ENCODE measurements at regions not wholly inside any gene's neighbourhood (a gene's known extent, or its start where the extent isn't known, plus 50 kb on each side); places are given as distances from the start of the nearest gene placed in this dataset.
"Not testable (repeated sequence)": the region's sequence is repeated elsewhere in the genome, so short reads cannot be mapped to it uniquely, and the experiment has no call there.

DNA sequence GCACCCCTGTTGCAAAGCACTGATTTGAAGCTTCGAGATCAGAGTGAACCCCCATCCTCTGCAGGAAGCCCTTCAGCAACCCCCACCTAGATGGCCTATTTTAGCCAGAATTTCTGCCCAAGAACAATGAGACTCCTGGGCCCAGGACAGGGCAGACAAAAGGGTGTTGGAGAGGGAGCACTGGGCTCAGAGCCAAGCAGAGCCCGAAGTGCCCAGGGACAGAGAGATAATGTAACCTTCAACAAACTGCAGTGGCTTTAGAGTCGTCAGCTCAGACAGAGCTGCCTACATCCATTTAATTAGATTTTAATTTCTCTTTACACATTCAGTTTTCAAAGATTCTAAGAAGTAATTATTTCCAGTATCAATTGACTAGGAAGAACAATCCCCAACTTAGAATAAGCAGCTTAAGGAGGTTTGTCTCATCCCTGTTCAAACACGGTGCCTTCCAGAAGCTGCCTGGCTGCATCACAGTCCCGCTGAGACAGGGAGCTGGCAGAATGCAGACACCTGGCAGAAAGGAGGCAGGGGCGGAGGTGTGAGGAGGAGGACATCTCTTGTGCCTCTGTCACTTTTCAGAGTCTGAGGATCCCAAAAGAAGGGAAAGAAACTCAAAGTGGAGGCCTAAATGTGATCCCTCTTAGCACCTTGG lies 504.9 kb upstream of the CCDC196 start:
- Histone ChIP-seq H3K4me3 (no peak overlapping the region), H3K9ac (ENCODE audit: insufficient read depth in 1 of 2, low read length in 2 of 2) (no peak overlapping the region), H3K4me1 (ENCODE audit: control insufficient read depth in 5 of 5, insufficient read depth in 5 of 5, low read length in 5 of 5) (no peaks in the 10 kb centered on the region), H3K27me3 (ENCODE audit: control insufficient read depth in 3 of 3, insufficient read depth in 3 of 3, low read length in 2 of 3) (peaks cover 0 to 2% (median 0%) of the 10 kb centered on the region in 3 donors), H3K27ac (ENCODE audit: low read depth in 1 of 2, low read length in 1 of 2) (no peak overlapping the region), H3K36me3 (ENCODE audit: control insufficient read depth in 4 of 4, insufficient read depth in 4 of 4, low read length in 4 of 4) (no peaks in the 10 kb centered on the region), H3K9me3 (ENCODE audit: control insufficient read depth in 4 of 4, insufficient read depth in 3 of 4, low read length in 3 of 4) (peaks cover 0 to 2% (median 0%) of the 10 kb centered on the region in 4 donors)
- WGBS, 2 donors: 84 to 92% methylated on average over 6 of the region's 6 CpGs
- ATAC-seq (ENCODE audit: insufficient read depth, low FRiP score) (no peak), DNase-seq (no peak)
- TF ChIP-seq, protein P1, sequence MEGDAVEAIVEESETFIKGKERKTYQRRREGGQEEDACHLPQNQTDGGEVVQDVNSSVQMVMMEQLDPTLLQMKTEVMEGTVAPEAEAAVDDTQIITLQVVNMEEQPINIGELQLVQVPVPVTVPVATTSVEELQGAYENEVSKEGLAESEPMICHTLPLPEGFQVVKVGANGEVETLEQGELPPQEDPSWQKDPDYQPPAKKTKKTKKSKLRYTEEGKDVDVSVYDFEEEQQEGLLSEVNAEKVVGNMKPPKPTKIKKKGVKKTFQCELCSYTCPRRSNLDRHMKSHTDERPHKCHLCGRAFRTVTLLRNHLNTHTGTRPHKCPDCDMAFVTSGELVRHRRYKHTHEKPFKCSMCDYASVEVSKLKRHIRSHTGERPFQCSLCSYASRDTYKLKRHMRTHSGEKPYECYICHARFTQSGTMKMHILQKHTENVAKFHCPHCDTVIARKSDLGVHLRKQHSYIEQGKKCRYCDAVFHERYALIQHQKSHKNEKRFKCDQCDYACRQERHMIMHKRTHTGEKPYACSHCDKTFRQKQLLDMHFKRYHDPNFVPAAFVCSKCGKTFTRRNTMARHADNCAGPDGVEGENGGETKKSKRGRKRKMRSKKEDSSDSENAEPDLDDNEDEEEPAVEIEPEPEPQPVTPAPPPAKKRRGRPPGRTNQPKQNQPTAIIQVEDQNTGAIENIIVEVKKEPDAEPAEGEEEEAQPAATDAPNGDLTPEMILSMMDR (IDR thresholded peaks at IDR 0.05; ENCODE audit: control extremely low read depth, extremely low read depth): no peak

DNA sequence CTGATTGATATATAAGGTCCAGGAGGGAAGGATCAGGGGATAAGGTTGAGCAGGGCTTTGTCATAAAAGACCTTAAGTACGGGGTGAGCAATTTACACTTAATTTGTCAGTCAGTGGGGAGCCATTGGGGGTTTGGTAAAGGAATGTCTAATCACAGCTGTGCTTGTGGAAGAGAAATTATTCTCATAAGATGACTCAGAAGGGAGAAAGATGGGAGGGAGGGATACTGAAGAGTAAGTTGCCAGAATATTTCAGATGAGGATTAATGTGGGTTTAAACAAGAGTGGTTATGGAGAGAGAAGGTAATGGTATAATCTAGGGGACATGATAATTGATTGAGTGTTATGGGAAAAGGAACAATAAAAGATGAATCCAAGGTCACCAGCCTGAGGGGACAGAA lies 500.1 kb upstream of the CCDC196 start:
- peaks cover 0 to 2% (median 0%) of the 10 kb centered on the region in 3 donors for H3K27me3 ChIP-seq (ENCODE audit: control insufficient read depth in 3 of 3, insufficient read depth in 3 of 3, low read length in 2 of 3)
- whole genome bisulfite sequencing, 2 donors: 57 to 79% methylated on average over 1 of the region's 1 CpG
- H3K36me3 ChIP-seq (ENCODE audit: control insufficient read depth in 4 of 4, insufficient read depth in 4 of 4, low read length in 4 of 4): no peaks in the 10 kb centered on the region
- no peaks in the 10 kb centered on the region for H3K9me3 ChIP-seq (ENCODE audit: control insufficient read depth in 4 of 4, insufficient read depth in 3 of 4, low read length in 3 of 4)
- DNase-seq (no peak), ATAC-seq (ENCODE audit: insufficient read depth, low FRiP score) (no peak)
- TF ChIP-seq, protein P1 (IDR thresholded peaks at IDR 0.05; ENCODE audit: control extremely low read depth, extremely low read depth): no peak
- H3K27ac ChIP-seq (ENCODE audit: low read depth in 1 of 2, low read length in 1 of 2): no peak overlapping the region
- H3K4me1 ChIP-seq (ENCODE audit: control insufficient read depth in 5 of 5, insufficient read depth in 5 of 5, low read length in 5 of 5): no peaks in the 10 kb centered on the region
- H3K9ac ChIP-seq (ENCODE audit: insufficient read depth in 1 of 2, low read length in 2 of 2): no peak overlapping the region
- H3K4me3 ChIP-seq: no peak overlapping the region

DNA sequence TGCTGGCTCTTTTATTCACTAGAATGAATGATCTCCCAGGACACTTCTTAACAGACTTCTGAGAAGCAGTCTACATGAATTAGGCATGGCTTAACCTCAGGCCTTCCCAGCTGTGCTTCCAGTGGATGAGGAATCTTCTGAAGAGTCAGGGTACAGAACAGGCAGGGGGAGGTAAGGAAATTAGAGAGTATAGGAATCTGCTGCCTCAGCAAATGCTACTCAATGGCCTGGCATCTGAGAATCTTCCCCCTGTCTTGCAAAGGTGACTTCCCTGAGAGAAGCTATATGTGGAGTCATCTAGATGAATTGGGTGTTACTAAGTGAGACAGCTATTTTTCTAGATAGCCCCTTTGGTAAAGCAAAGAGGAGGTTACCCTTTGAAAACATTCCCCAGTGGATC lies 496.2 kb upstream of the CCDC196 start:
- H3K36me3 ChIP-seq (ENCODE audit: control insufficient read depth in 4 of 4, insufficient read depth in 4 of 4, low read length in 4 of 4): no peaks in the 10 kb centered on the region
- no peak overlapping the region for H3K27ac ChIP-seq (ENCODE audit: low read depth in 1 of 2, low read length in 1 of 2)
- no peaks in the 10 kb centered on the region for H3K4me1 ChIP-seq (ENCODE audit: control insufficient read depth in 5 of 5, insufficient read depth in 5 of 5, low read length in 5 of 5)
- no peak overlapping the region for H3K9ac ChIP-seq (ENCODE audit: insufficient read depth in 1 of 2, low read length in 2 of 2)
- DNase-seq (no peak), ATAC-seq (ENCODE audit: insufficient read depth, low FRiP score) (no peak)
- H3K4me3 ChIP-seq: no peak overlapping the region
- TF ChIP-seq, protein P1 (IDR thresholded peaks at IDR 0.05; ENCODE audit: control extremely low read depth, extremely low read depth): no peak
- H3K27me3 ChIP-seq (ENCODE audit: control insufficient read depth in 3 of 3, insufficient read depth in 3 of 3, low read length in 2 of 3): peaks cover 0 to 2% (median 0%) of the 10 kb centered on the region in 3 donors
- no peaks in the 10 kb centered on the region for H3K9me3 ChIP-seq (ENCODE audit: control insufficient read depth in 4 of 4, insufficient read depth in 3 of 4, low read length in 3 of 4)

DNA sequence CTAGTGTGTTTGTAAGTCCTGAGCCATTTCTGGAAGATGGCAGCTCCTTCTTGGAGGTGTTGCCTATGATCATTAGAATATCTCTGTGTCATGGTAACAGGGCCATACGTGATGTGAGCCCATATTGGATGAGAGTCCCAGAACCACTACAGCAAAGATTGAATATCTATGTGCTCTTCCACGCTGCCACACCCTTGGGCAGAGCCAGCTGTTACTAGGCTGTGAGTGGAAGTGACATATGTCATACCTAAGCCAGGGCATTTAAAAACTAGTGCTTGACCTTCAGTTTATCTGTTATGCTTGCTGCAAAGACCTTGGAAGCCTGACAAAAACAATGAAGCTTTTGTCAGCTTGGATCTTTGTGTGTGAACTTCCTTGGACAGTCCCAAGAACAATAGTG lies 495.1 kb upstream of the CCDC196 start:
- Histone ChIP-seq H3K4me3 (no peak overlapping the region), H3K36me3 (ENCODE audit: control insufficient read depth in 4 of 4, insufficient read depth in 4 of 4, low read length in 4 of 4) (no peaks in the 10 kb centered on the region), H3K27me3 (ENCODE audit: control insufficient read depth in 3 of 3, insufficient read depth in 3 of 3, low read length in 2 of 3) (no peaks in the 10 kb centered on the region), H3K9me3 (ENCODE audit: control insufficient read depth in 4 of 4, insufficient read depth in 3 of 4, low read length in 3 of 4) (no peaks in the 10 kb centered on the region), H3K4me1 (ENCODE audit: control insufficient read depth in 5 of 5, insufficient read depth in 5 of 5, low read length in 5 of 5) (no peaks in the 10 kb centered on the region), H3K27ac (ENCODE audit: low read depth in 1 of 2, low read length in 1 of 2) (no peak overlapping the region), H3K9ac (ENCODE audit: insufficient read depth in 1 of 2, low read length in 2 of 2) (no peak overlapping the region)
- ATAC-seq (ENCODE audit: insufficient read depth, low FRiP score) (no peak), DNase-seq (no peak)
- TF ChIP-seq, protein P1 (IDR thresholded peaks at IDR 0.05; ENCODE audit: control extremely low read depth, extremely low read depth): no peak
- 85 to 92% methylated on average over 2 of the region's 2 CpGs for WGBS, 2 donors

DNA sequence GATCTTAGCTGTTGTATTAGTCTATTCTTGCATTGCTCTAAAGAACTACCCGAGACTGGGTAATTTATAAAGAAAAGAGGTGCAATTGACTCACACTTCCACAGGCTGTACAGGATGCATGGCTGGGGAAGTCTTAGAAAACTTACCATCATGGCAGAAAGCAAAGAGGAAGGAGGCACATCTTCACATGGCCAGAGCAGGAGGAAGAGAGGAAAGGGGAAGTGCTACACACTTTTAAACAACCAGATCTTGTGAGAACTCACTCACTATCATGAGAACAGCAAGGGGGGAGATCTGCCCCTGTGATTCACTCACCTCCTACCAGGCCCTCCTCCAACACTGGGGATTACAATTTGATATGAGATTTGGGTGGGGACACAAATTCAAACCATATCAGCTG lies 494.2 kb upstream of the CCDC196 start:
- H3K9ac ChIP-seq (ENCODE audit: insufficient read depth in 1 of 2, low read length in 2 of 2); ATAC-seq (ENCODE audit: insufficient read depth, low FRiP score); H3K27me3 ChIP-seq (ENCODE audit: control insufficient read depth in 3 of 3, insufficient read depth in 3 of 3, low read length in 2 of 3); DNase-seq; H3K27ac ChIP-seq (ENCODE audit: low read depth in 1 of 2, low read length in 1 of 2); H3K9me3 ChIP-seq (ENCODE audit: control insufficient read depth in 4 of 4, insufficient read depth in 3 of 4, low read length in 3 of 4); H3K4me1 ChIP-seq (ENCODE audit: control insufficient read depth in 5 of 5, insufficient read depth in 5 of 5, low read length in 5 of 5); H3K36me3 ChIP-seq (ENCODE audit: control insufficient read depth in 4 of 4, insufficient read depth in 4 of 4, low read length in 4 of 4); H3K4me3 ChIP-seq: not testable (repeated sequence)
- 67 to 85% methylated on average over 1 of the region's 1 CpG for WGBS, 2 donors
